ENCODE measurements at regions not wholly inside any gene's neighbourhood (a gene's known extent, or its start where the extent isn't known, plus 50 kb on each side); places are given as distances from the start of the nearest gene placed in this dataset.

DNA sequence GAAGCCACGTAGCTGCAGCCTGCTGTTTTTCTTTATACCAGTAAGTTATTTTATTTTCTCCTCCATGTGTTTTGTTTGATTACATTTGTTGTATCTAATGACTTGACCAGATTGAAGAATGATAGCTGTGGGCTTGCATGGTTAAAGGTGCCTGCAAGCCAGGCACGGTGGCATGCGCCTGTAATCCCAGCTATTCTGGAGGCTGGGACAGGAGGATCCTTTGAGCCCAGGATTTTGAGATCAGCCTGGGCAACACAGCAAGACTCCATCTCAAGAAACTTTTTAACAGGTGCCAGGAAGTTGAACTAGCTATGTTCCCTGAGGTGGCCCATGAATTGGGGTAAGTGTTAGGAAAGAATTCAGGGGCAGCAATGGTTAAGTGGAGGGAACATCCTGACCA, 179.4 kb downstream of the IRS1 start:
- no peak for DNase-seq
- Histone ChIP-seq H3K4me1 (ENCODE audit: control insufficient read depth in 1 of 2, insufficient read depth in 2 of 2, low read length in 2 of 2) (no peaks in the 10 kb centered on the region), H3K4me3 (ENCODE audit: low read length in 2 of 2) (no peak overlapping the region), H3K9me3 (ENCODE audit: control insufficient read depth, low read length) (no peaks in the 10 kb centered on the region), H3K27me3 (ENCODE audit: control insufficient read depth in 1 of 2, insufficient read depth in 2 of 2, low read length in 1 of 2) (no peaks in the 10 kb centered on the region), H3K27ac (ENCODE audit: low read depth in 1 of 2, low read length in 2 of 2) (no peak overlapping the region), H3K36me3 (ENCODE audit: control insufficient read depth in 1 of 2, insufficient read depth in 2 of 2, low read length in 1 of 2) (no peaks in the 10 kb centered on the region)
- WGBS, 2 donors = 96% methylated on average over 3 of the region's 3 CpGs
- no peak for ATAC-seq (ENCODE audit: low FRiP score)
- intact Hi-C loops (cut with DNase I) = no loop called here

DNA sequence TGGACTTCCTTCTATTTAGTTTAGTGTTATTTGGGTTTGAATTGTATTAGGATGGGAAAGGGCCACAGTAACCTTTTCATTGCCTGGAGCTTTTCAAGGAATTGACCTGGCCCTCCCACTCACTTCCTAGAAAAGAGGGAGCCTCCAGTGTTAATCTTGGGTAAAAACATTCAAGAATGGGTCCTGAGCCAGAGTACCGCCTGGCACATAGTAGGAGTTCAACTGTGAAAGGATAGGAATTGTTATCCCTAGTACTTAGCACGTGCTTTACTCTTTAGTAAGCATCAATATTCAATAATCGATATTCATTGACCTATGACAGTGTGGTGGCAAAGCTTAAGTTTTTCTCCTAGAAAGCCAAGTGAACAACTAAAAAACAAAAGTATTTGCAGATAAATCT, 179.9 kb downstream of the IRS1 start:
- no peaks in the 10 kb centered on the region for H3K27me3 ChIP-seq (ENCODE audit: control insufficient read depth in 1 of 2, insufficient read depth in 2 of 2, low read length in 1 of 2)
- WGBS, 2 donors = 96 to 97% methylated on average over 3 of the region's 3 CpGs
- H3K36me3 ChIP-seq (ENCODE audit: control insufficient read depth in 1 of 2, insufficient read depth in 2 of 2, low read length in 1 of 2) = no peaks in the 10 kb centered on the region
- ATAC-seq (ENCODE audit: low FRiP score) (no peak), DNase-seq (no peak)
- H3K4me1 ChIP-seq (ENCODE audit: control insufficient read depth in 1 of 2, insufficient read depth in 2 of 2, low read length in 2 of 2) = no peaks in the 10 kb centered on the region
- no peak overlapping the region for H3K27ac ChIP-seq (ENCODE audit: low read depth in 1 of 2, low read length in 2 of 2)
- no peak overlapping the region for H3K4me3 ChIP-seq (ENCODE audit: low read length in 2 of 2)
- no peaks in the 10 kb centered on the region for H3K9me3 ChIP-seq (ENCODE audit: control insufficient read depth, low read length)
- intact Hi-C loops (cut with DNase I) = no loop called here

DNA sequence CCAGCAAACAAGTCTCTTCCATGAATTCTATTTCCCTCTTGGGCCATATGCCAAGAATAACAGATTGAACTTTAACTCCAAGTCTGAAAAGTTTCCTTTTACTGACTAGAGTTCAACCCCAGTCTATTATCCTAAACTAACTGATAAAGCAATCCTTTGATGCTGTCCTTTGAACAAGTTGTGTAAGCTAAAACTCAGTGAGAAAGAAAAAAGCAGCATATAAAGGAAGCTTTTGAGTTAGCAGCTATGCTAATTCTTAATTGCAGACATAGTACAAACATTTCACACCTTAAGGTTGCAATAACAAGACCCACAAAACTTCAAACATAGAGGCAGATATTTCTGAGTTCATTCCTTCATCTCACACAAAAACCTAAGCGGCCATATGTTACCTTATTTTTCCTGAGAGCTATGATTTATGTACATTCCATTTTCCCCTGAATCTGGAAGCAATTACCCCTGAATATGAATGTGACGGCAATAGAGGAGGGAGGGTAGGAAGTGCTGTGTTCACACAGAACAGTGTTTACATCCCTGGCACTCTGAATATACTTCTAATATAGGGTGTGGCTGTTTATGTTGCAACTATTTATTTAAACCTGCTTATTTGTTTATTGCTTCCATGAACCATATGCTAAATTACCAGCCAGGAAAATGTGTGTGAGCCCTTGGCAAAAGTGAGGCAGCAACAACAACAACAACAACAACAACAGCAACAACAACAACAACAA, 180.6 kb downstream of the IRS1 start:
- no peaks in the 10 kb centered on the region for H3K27me3 ChIP-seq (ENCODE audit: control insufficient read depth in 1 of 2, insufficient read depth in 2 of 2, low read length in 1 of 2)
- H3K4me1 ChIP-seq (ENCODE audit: control insufficient read depth in 1 of 2, insufficient read depth in 2 of 2, low read length in 2 of 2) = no peaks in the 10 kb centered on the region
- intact Hi-C loops (cut with DNase I) = no loop called here
- H3K36me3 ChIP-seq (ENCODE audit: control insufficient read depth in 1 of 2, insufficient read depth in 2 of 2, low read length in 1 of 2) = no peaks in the 10 kb centered on the region
- no peak overlapping the region for H3K27ac ChIP-seq (ENCODE audit: low read depth in 1 of 2, low read length in 2 of 2)
- no peaks in the 10 kb centered on the region for H3K9me3 ChIP-seq (ENCODE audit: control insufficient read depth, low read length)
- DNase-seq = no peak
- 81 to 82% methylated on average over 2 of the region's 2 CpGs for WGBS, 2 donors
- no peak overlapping the region for H3K4me3 ChIP-seq (ENCODE audit: low read length in 2 of 2)
- ATAC-seq (ENCODE audit: low FRiP score) = no peak

DNA sequence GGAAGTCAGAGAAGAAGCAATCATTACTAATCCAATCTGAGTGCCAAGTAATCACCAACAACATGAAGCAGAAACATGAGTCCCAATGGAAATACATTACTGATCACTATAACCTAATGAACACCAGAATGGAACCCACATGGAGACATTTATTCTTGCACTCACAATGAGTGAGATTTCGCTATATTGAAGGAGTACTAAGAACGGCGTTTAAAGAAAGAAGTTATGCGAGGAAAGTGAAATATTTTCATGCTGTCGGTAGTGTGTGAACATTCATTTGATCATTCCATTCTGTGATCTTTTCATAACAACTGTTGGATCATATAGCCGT, 181.1 kb downstream of the IRS1 start:
- DNase-seq = no peak
- no peaks in the 10 kb centered on the region for H3K9me3 ChIP-seq (ENCODE audit: control insufficient read depth, low read length)
- no peak overlapping the region for H3K27ac ChIP-seq (ENCODE audit: low read depth in 1 of 2, low read length in 2 of 2)
- no peaks in the 10 kb centered on the region for H3K36me3 ChIP-seq (ENCODE audit: control insufficient read depth in 1 of 2, insufficient read depth in 2 of 2, low read length in 1 of 2)
- 64 to 68% methylated on average over 6 of the region's 6 CpGs for WGBS, 2 donors
- H3K4me3 ChIP-seq (ENCODE audit: low read length in 2 of 2) = no peak overlapping the region
- no peaks in the 10 kb centered on the region for H3K4me1 ChIP-seq (ENCODE audit: control insufficient read depth in 1 of 2, insufficient read depth in 2 of 2, low read length in 2 of 2)
- intact Hi-C loops (cut with DNase I) = no loop called here
- H3K27me3 ChIP-seq (ENCODE audit: control insufficient read depth in 1 of 2, insufficient read depth in 2 of 2, low read length in 1 of 2) = no peaks in the 10 kb centered on the region
- ATAC-seq (ENCODE audit: low FRiP score) = no peak

DNA sequence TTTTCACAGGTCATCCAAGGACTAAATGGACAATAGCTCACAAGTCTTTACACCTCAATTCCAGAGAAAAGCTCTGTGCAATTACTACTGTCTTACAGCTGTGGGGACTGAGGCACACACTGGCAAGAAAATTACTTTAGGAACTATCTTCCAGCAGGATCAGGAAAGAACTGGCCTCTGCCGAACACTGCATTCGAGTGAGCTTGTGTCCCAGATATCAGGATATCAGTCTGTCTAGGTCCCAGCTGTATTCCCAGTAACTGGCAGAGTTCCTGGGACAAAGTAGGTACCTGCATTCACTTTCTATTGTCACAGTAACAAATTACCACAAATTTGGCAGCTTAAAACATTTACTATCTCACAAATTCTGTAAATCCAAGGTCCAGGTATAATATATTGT, 183.7 kb downstream of the IRS1 start:
- no peaks in the 10 kb centered on the region for H3K36me3 ChIP-seq (ENCODE audit: control insufficient read depth in 1 of 2, insufficient read depth in 2 of 2, low read length in 1 of 2)
- H3K4me3 ChIP-seq (ENCODE audit: low read length in 2 of 2) = no peak overlapping the region
- 83 to 86% methylated on average over 2 of the region's 2 CpGs for WGBS, 2 donors
- H3K4me1 ChIP-seq (ENCODE audit: control insufficient read depth in 1 of 2, insufficient read depth in 2 of 2, low read length in 2 of 2) = peaks cover 0 to 2% of the 10 kb centered on the region in 2 donors
- DNase-seq = no peak
- H3K27me3 ChIP-seq (ENCODE audit: control insufficient read depth in 1 of 2, insufficient read depth in 2 of 2, low read length in 1 of 2) = no peaks in the 10 kb centered on the region
- H3K9me3 ChIP-seq (ENCODE audit: control insufficient read depth, low read length) = no peaks in the 10 kb centered on the region
- no peak for ATAC-seq (ENCODE audit: low FRiP score)
- intact Hi-C loops (cut with DNase I) = no loop called here
- no peak overlapping the region for H3K27ac ChIP-seq (ENCODE audit: low read depth in 1 of 2, low read length in 2 of 2)

DNA sequence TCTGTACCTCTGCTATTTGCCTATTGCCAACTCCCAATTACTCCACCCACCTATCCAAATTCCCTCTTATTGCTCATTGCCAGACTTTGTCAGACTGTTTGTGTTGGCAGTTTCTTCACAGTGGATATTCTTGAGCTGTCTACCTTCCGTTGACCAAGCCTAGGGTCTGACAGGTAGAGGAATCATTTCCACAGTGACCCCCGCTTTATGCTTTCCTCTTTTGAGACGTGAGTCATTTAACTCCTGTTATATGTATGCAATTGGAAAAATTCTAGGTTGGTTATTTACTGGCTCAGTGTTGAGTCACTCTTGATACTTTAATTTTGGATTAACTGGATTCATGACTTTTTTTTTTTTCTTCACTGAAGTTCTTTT, 187.7 kb downstream of the IRS1 start:
- DNase-seq (no peak), ATAC-seq (ENCODE audit: low FRiP score) (no peak)
- Histone ChIP-seq H3K9me3 (ENCODE audit: control insufficient read depth, low read length) (no peaks in the 10 kb centered on the region), H3K4me3 (ENCODE audit: low read length in 2 of 2) (no peak overlapping the region), H3K27me3 (ENCODE audit: control insufficient read depth in 1 of 2, insufficient read depth in 2 of 2, low read length in 1 of 2) (no peaks in the 10 kb centered on the region), H3K4me1 (ENCODE audit: control insufficient read depth in 1 of 2, insufficient read depth in 2 of 2, low read length in 2 of 2) (peaks cover 0 to 2% of the 10 kb centered on the region in 2 donors), H3K27ac (ENCODE audit: low read depth in 1 of 2, low read length in 2 of 2) (peak overlapping the region in 1 of 2 donors; percentile 22), H3K36me3 (ENCODE audit: control insufficient read depth in 1 of 2, insufficient read depth in 2 of 2, low read length in 1 of 2) (peaks cover 0 to 1% of the 10 kb centered on the region in 2 donors)
- WGBS, 2 donors = 33 to 41% methylated on average over 3 of the region's 3 CpGs
- intact Hi-C loops (cut with DNase I) = no loop called here

DNA sequence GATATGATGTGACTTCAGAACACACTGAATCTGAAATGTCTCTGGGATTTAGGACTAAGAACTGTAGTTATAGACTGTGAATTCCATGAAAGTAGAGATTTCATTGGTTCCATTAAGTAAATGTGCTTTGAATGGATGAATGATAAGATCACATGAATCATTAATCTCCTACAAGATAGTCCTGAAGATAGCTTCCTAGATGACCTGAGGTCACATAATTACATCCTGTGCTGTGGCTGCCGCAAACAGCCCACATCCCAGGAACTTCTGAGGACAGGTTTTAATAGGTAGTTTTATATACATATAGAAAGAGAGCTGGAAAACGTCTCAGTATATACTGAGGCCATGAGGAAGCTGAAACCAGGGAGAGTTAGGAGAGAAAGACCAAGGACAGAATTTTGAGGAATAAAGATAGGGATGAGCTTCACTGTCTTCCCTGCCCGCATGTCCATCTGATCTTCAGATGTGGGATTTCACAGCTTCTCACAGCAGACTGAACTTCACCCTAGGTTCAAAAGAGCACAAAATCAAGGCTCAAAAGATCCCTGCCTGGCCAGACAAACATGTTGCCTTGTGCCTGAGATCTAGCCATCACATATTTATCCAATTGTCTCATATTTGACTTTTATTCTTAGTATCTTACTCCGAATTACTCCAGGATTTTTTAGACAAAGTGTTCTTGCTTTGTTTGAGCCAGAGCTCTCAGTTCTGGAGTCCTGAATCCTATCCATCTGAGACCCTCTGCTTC, 188.2 kb downstream of the IRS1 start:
- Histone ChIP-seq H3K4me1 (ENCODE audit: control insufficient read depth in 1 of 2, insufficient read depth in 2 of 2, low read length in 2 of 2) (peaks cover 0 to 2% of the 10 kb centered on the region in 2 donors), H3K36me3 (ENCODE audit: control insufficient read depth in 1 of 2, insufficient read depth in 2 of 2, low read length in 1 of 2) (peaks cover 0 to 1% of the 10 kb centered on the region in 2 donors), H3K9me3 (ENCODE audit: control insufficient read depth, low read length) (no peaks in the 10 kb centered on the region), H3K27me3 (ENCODE audit: control insufficient read depth in 1 of 2, insufficient read depth in 2 of 2, low read length in 1 of 2) (no peaks in the 10 kb centered on the region), H3K27ac (ENCODE audit: low read depth in 1 of 2, low read length in 2 of 2) (no peak overlapping the region), H3K4me3 (ENCODE audit: low read length in 2 of 2) (no peak overlapping the region)
- WGBS, 2 donors = 64 to 68% methylated on average over 4 of the region's 4 CpGs
- ATAC-seq (ENCODE audit: low FRiP score) (no peak), DNase-seq (no peak)
- intact Hi-C loops (cut with DNase I) = no loop called here

DNA sequence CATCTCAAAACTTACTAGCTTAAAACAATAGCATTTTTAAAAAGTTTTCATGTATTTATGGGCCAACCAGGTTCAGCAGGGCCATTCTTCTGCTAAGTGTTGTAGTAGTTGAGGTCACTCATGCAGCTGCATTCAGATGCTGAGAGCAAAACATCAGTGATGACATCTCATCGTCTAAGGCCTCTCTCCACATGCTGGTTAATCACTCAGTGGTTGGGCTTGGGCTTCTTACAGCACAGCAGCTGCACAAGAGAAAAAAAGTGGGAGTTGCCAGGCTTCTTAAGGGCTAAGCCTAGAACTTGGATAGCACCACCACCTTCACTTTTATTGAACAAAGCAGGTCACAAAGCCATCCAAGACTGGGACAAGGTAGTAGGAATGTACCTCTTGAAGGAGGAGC, 190.3 kb downstream of the IRS1 start:
- Histone ChIP-seq H3K36me3 (ENCODE audit: control insufficient read depth in 1 of 2, insufficient read depth in 2 of 2, low read length in 1 of 2) (peaks cover 0 to 1% of the 10 kb centered on the region in 2 donors), H3K27ac (ENCODE audit: low read depth in 1 of 2, low read length in 2 of 2) (no peak overlapping the region), H3K27me3 (ENCODE audit: control insufficient read depth in 1 of 2, insufficient read depth in 2 of 2, low read length in 1 of 2) (no peaks in the 10 kb centered on the region), H3K4me3 (ENCODE audit: low read length in 2 of 2) (no peak overlapping the region), H3K4me1 (ENCODE audit: control insufficient read depth in 1 of 2, insufficient read depth in 2 of 2, low read length in 2 of 2) (peaks cover 0 to 2% of the 10 kb centered on the region in 2 donors), H3K9me3 (ENCODE audit: control insufficient read depth, low read length) (no peaks in the 10 kb centered on the region)
- 12 to 33% methylated on average over 1 of the region's 1 CpG for WGBS, 2 donors
- intact Hi-C loops (cut with DNase I) = no loop called here
- ATAC-seq (ENCODE audit: low FRiP score) (no peak), DNase-seq (no peak)

DNA sequence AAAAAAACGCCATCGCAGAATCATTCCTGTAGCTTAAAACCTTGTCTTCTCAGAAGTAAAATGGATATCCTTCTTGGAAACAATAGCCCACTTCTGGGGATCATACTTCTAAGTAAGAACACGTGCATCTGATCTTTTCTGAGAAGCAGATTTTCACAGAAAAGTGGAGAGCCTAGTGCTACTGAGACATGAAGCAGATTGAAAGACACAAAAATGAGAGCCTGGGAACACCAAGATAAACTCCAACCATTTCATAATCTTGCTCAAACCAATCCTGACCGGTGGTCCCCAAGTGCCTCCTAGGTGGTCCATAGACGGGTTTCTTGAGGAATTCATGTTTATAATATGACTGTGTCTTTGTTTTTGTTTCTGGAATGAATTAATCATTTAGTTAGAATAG, 191.2 kb downstream of the IRS1 start:
- ATAC-seq (ENCODE audit: low FRiP score) = no peak
- 62 to 72% methylated on average over 5 of the region's 5 CpGs for WGBS, 2 donors
- H3K36me3 ChIP-seq (ENCODE audit: control insufficient read depth in 1 of 2, insufficient read depth in 2 of 2, low read length in 1 of 2) = peaks cover 0 to 1% of the 10 kb centered on the region in 2 donors
- no peak for DNase-seq
- intact Hi-C loops (cut with DNase I) = no loop called here
- H3K4me1 ChIP-seq (ENCODE audit: control insufficient read depth in 1 of 2, insufficient read depth in 2 of 2, low read length in 2 of 2) = peaks cover 0 to 2% of the 10 kb centered on the region in 2 donors
- no peaks in the 10 kb centered on the region for H3K27me3 ChIP-seq (ENCODE audit: control insufficient read depth in 1 of 2, insufficient read depth in 2 of 2, low read length in 1 of 2)
- no peak overlapping the region for H3K4me3 ChIP-seq (ENCODE audit: low read length in 2 of 2)
- no peaks in the 10 kb centered on the region for H3K9me3 ChIP-seq (ENCODE audit: control insufficient read depth, low read length)
- H3K27ac ChIP-seq (ENCODE audit: low read depth in 1 of 2, low read length in 2 of 2) = no peak overlapping the region
